ENCODE measurements at regions not wholly inside any gene's neighbourhood (a gene's known extent, or its start where the extent isn't known, plus 50 kb on each side); places are given as distances from the start of the nearest gene placed in this dataset.
"Not testable (repeated sequence)": the region's sequence is repeated elsewhere in the genome, so short reads cannot be mapped to it uniquely, and the experiment has no call there.

GRCh38 chr2:52539026-52539970 is 1228.3 kb upstream of the CHAC2 start:
- no peak for DNase-seq (ENCODE audit: low spot score)

GRCh38 chr2:52537588-52537987 is 1230.0 kb upstream of the CHAC2 start:
- no peak for DNase-seq (ENCODE audit: low spot score)

- DNase-seq (ENCODE audit: low spot score): no peak
Observed at GRCh38 chr2:52536929-52537460, 1230.6 kb upstream of the CHAC2 start.

- no peak for DNase-seq (ENCODE audit: low spot score)
Observed at GRCh38 chr2:52532956-52533355, 1234.6 kb upstream of the CHAC2 start.

GRCh38 chr2:52526735-52527134 is 1240.9 kb upstream of the CHAC2 start:
- DNase-seq (ENCODE audit: low spot score): no peak

- no peak for DNase-seq (ENCODE audit: low spot score)
Observed at GRCh38 chr2:52520644-52521043, 1247.0 kb upstream of the CHAC2 start.

GRCh38 chr2:52518678-52519077 is 1248.9 kb upstream of the CHAC2 start:
- no peak for DNase-seq (ENCODE audit: low spot score)

GRCh38 chr2:52512760-52513159 is 1254.8 kb upstream of the CHAC2 start:
- no peak for DNase-seq (ENCODE audit: low spot score)

GRCh38 chr2:52510432-52510831 is 1257.2 kb upstream of the CHAC2 start:
- DNase-seq (ENCODE audit: low spot score): no peak

GRCh38 chr2:52502476-52502860 is 1265.1 kb upstream of the CHAC2 start:
- DNase-seq (ENCODE audit: low spot score): no peak

- no peak for DNase-seq (ENCODE audit: low spot score)
Observed at GRCh38 chr2:52501715-52502475, 1265.7 kb upstream of the CHAC2 start.

GRCh38 chr2:52500561-52500960 is 1267.0 kb upstream of the CHAC2 start:
- no peak for DNase-seq (ENCODE audit: low spot score)

- DNase-seq (ENCODE audit: low spot score): no peak
Observed at GRCh38 chr2:52498077-52498750, 1269.4 kb upstream of the CHAC2 start.

GRCh38 chr2:52495816-52496215 is 1271.8 kb upstream of the CHAC2 start:
- no peak for DNase-seq (ENCODE audit: low spot score)

GRCh38 chr2:52477166-52477565 is 1290.4 kb upstream of the CHAC2 start:
- no peak for DNase-seq (ENCODE audit: low spot score)

- DNase-seq (ENCODE audit: low spot score): no peak
Observed at GRCh38 chr2:52475590-52475989, 1292.0 kb upstream of the CHAC2 start.

- DNase-seq (ENCODE audit: low spot score): no peak
Observed at GRCh38 chr2:52474091-52474490, 1293.5 kb upstream of the CHAC2 start.

GRCh38 chr2:52473526-52473925 is 1294.1 kb upstream of the CHAC2 start:
- no peak for DNase-seq (ENCODE audit: low spot score)

- not testable (repeated sequence) for DNase-seq (ENCODE audit: low spot score)
Observed at GRCh38 chr2:52470457-52470856, 1297.1 kb upstream of the CHAC2 start.

- no peak for DNase-seq (ENCODE audit: low spot score)
Observed at GRCh38 chr2:52467189-52467588, 1300.4 kb upstream of the CHAC2 start.

- DNase-seq (ENCODE audit: low spot score): no peak
Observed at GRCh38 chr2:52465287-52465686, 1302.3 kb upstream of the CHAC2 start.

GRCh38 chr2:52463457-52463856 is 1304.1 kb upstream of the CHAC2 start:
- DNase-seq (ENCODE audit: low spot score): no peak
